OCI-LY7 (cell line): ENCODE measurements at regions not wholly inside any gene's neighbourhood (a gene's known extent, or its start where the extent isn't known, plus 50 kb on each side); places are given as distances from the start of the nearest gene placed in this dataset.

Experiments used
- BruUV-seq: library from RNA; stranded (reverse); fragments of 400-500 nt; replicated peaks from 2 replicates; lab custom pipeline; 2021; lab: Mats Ljungman, UMichigan
- CTCF ChIA-PET: fragments of 300-600 bp; sonication (Branson Sonifier 250); formaldehyde crosslinking; loops from one replicate; lab custom pipeline; 2022; ENCODE audit warnings: antibody characterized with exemption; ENCODE audit not compliant: unreplicated experiment; lab: Charles Lee
- POLR2A ChIA-PET: fragments of 300-600 bp; sonication (Branson Sonifier 250); formaldehyde crosslinking; loops from one replicate; lab custom pipeline; 2022; ENCODE audit warnings: antibody characterized with exemption; lab: Charles Lee
- DNase-seq: peaks from one replicate; pipeline ENCODE4 v3.0.0-alpha.2; 2015; ENCODE audit warnings: low spot score
- H2AFZ ChIP-seq: fragments of 200-600 bp; sonication (generic), shearing (Covaris generic); 2 replicates; pipeline ENCODE4 v1.6.1; 2014; ENCODE audit warnings: mild to moderate bottlenecking, antibody characterized with exemption, low read length, moderate library complexity
- H3K27ac ChIP-seq: fragments of 200-600 bp; sonication (generic); 2 replicates; pipeline ENCODE4 v1.5.1; 2014; ENCODE audit warnings: mixed run types, low read depth, mild to moderate bottlenecking, moderate library complexity, low read length, inconsistent platforms; ENCODE audit not compliant: poor library complexity, severe bottlenecking
- H3K36me3 ChIP-seq: fragments of 200-600 bp; sonication (generic); 2 replicates; pipeline ENCODE4 v1.6.1; 2014; ENCODE audit warnings: mild to moderate bottlenecking, antibody characterized with exemption, low read length, moderate library complexity, mixed read lengths; ENCODE audit not compliant: insufficient read depth
- H3K4me1 ChIP-seq: fragments of 200-600 bp; sonication (generic); 2 replicates; pipeline ENCODE4 v1.5.1; 2014; ENCODE audit warnings: mild to moderate bottlenecking, low read length; ENCODE audit not compliant: insufficient read depth, poor library complexity, severe bottlenecking
- H3K4me2 ChIP-seq: fragments of 200-600 bp; sonication (generic); 2 replicates; pipeline ENCODE4 v1.6.1; 2014; ENCODE audit warnings: mild to moderate bottlenecking, low read length
- H3K4me3 ChIP-seq: fragments of 200-600 bp; sonication (generic); 2 replicates; pipeline ENCODE4 v1.5.1; 2014; ENCODE audit warnings: mild to moderate bottlenecking, low read depth, low read length; ENCODE audit not compliant: poor library complexity, severe bottlenecking
- H3K79me2 ChIP-seq: fragments of 200-600 bp; sonication (generic); 2 replicates; pipeline ENCODE4 v1.6.1; 2016; ENCODE audit warnings: low read depth, mild to moderate bottlenecking, low read length, moderate library complexity, mixed read lengths; ENCODE audit not compliant: insufficient read depth
- H3K9me2 ChIP-seq: fragments of 200-600 bp; sonication (generic); 2 replicates; pipeline ENCODE4 v1.6.1; 2016; ENCODE audit warnings: mild to moderate bottlenecking, low read length, mixed read lengths; ENCODE audit not compliant: insufficient read depth
- H3K9me3 ChIP-seq: fragments of 200-600 bp; sonication (generic); 2 replicates; pipeline ENCODE4 v1.6.1; 2014; ENCODE audit warnings: mild to moderate bottlenecking, mixed run types, low read length, mixed read lengths
- H4K20me1 ChIP-seq: fragments of 200-600 bp; sonication (generic); 2 replicates; pipeline ENCODE4 v1.6.1; 2014; ENCODE audit warnings: mild to moderate bottlenecking, antibody characterized with exemption, low read length, moderate library complexity, mixed read lengths; ENCODE audit not compliant: insufficient read depth
- EZH2phosphoT487 ChIP-seq: fragments of 200-600 bp; sonication (generic); IDR thresholded peaks from 2 replicates; pipeline ENCODE4 v1.6.1; 2018; ENCODE audit warnings: low read depth, borderline replicate concordance, mild to moderate bottlenecking, mixed run types, antibody characterized with exemption, low read length, moderate library complexity, mixed read lengths
- intact Hi-C: fragments of 100-400 bp; cut with micrococcal nuclease; formaldehyde crosslinking; loops from one replicate; pipeline ENCODE4 v1.10.0; 2022; ENCODE audit not compliant: unreplicated experiment
- TF ChIP-seq, protein P1 (sequence below): fragments of 200-600 bp; sonication (generic); conservative IDR thresholded peaks from 2 replicates; pipeline ENCODE4 v1.5.1; 2014; ENCODE audit warnings: mild to moderate bottlenecking, antibody characterized with exemption, low read length, moderate library complexity, mixed read lengths

- TF ChIP-seq EZH2phosphoT487: no peak
- TF ChIP-seq, protein P1, sequence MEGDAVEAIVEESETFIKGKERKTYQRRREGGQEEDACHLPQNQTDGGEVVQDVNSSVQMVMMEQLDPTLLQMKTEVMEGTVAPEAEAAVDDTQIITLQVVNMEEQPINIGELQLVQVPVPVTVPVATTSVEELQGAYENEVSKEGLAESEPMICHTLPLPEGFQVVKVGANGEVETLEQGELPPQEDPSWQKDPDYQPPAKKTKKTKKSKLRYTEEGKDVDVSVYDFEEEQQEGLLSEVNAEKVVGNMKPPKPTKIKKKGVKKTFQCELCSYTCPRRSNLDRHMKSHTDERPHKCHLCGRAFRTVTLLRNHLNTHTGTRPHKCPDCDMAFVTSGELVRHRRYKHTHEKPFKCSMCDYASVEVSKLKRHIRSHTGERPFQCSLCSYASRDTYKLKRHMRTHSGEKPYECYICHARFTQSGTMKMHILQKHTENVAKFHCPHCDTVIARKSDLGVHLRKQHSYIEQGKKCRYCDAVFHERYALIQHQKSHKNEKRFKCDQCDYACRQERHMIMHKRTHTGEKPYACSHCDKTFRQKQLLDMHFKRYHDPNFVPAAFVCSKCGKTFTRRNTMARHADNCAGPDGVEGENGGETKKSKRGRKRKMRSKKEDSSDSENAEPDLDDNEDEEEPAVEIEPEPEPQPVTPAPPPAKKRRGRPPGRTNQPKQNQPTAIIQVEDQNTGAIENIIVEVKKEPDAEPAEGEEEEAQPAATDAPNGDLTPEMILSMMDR: no peak
- CTCF ChIA-PET: no interaction called here
- no peak for DNase-seq
- H3K4me1 ChIP-seq: peaks cover 16% of the 10 kb centered on the region
- no peaks in the 10 kb centered on the region for H3K9me3 ChIP-seq
- POLR2A ChIA-PET: interaction anchor here (0.6 kb wide), 1 partner anchor 201 kb away, joined by 3 read pairs; no protein-coding TSS in a partner anchor
- peaks cover 13% of the 10 kb centered on the region for H3K79me2 ChIP-seq
- peaks cover 8% of the 10 kb centered on the region for H4K20me1 ChIP-seq
- intact Hi-C loops: loop anchor here (10.0 kb wide), 2 partner anchors 363 to 1607 kb away; partner anchors contain the start of genes CHPF2 and ZNF783
- H3K4me3 ChIP-seq: no peak overlapping the region
- H3K9me2 ChIP-seq: no peaks in the 10 kb centered on the region
- no peak overlapping the region for H2AFZ ChIP-seq
- peaks cover under 1% of the 10 kb centered on the region; the same call in 1 of the 2 replicates for H3K36me3 ChIP-seq
- no peak overlapping the region for H3K27ac ChIP-seq
- H3K4me2 ChIP-seq: no peak overlapping the region
- no TSS peak for BruUV-seq
These were observed 130.3 kb upstream of the ZNF746 start for GRCh38 chr7:149627911-149628310.

DNA sequence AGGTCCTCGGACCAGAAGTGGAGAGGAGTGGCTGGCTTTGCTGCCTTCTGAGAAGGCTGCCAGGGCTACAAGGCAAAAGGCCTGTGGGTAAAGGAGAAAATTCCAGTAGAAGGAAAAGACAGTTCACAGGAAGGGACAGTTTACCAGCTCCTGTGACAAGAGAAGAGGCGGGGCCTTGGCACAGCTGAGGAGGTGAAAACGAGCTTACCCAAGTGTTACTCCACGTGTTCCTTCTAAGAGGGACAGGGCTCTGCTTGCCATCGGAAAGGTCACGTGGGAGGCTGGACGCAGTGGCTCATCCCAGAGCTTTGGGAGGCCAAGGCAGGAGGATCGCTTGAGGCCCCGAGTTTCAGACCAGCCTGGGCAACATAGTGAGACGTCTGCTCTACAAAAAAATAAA, 129.4 kb upstream of the ZNF746 start:
- H3K4me1 ChIP-seq: peaks cover 25% of the 10 kb centered on the region
- H3K27ac ChIP-seq: no peak overlapping the region
- intact Hi-C loops: loop anchor here (10.0 kb wide), 2 partner anchors 362 to 1608 kb away; partner anchors contain the start of genes CHPF2 and ZNF783
- ChIA-PET CTCF (no interaction called here), POLR2A (interaction anchor here (0.7 kb wide), 1 partner anchor 144 kb away, joined by 4 read pairs; no protein-coding TSS in a partner anchor)
- H4K20me1 ChIP-seq: peaks cover 17% of the 10 kb centered on the region
- H3K79me2 ChIP-seq: peaks cover 23% of the 10 kb centered on the region
- TF ChIP-seq, protein P1: no peak
- TF ChIP-seq EZH2phosphoT487: no peak
- DNase-seq: no peak
- no peaks in the 10 kb centered on the region for H3K9me2 ChIP-seq
- H3K9me3 ChIP-seq: no peaks in the 10 kb centered on the region
- H3K4me2 ChIP-seq: no peak overlapping the region
- H2AFZ ChIP-seq: no peak overlapping the region
- no TSS peak for BruUV-seq
- H3K4me3 ChIP-seq: no peak overlapping the region
- H3K36me3 ChIP-seq: peaks cover 10% of the 10 kb centered on the region; the same call in 1 of the 2 replicates

DNA sequence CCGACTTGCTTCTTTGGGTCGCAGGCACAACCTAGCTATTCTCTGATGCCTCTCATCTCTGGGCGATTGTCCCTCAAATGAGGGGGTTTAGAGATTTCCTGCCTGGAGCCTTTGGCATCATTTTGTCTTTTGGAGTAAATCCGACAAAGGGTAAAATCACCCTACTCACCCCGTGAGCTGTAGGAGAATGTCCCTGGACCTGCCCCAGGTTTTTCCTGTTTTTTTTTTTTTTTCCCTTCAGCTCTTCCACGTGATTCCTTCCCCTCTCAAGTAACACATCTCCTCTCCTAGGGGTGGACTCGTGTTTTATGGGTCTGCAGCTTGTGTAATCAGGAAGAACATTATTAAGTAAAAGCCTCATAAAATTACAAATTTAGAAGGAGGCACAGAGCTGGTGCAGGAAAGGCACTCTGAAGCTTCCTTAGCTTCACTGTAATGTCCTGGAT, 128.4 kb upstream of the ZNF746 start:
- intact Hi-C loops: loop anchor here (1.0 to 10.0 kb wide), 5 partner anchors 127 to 1609 kb away; partner anchors contain the start of genes CHPF2 and ZNF783
- H2AFZ ChIP-seq: no peak overlapping the region
- CTCF ChIA-PET: interaction anchor here (0.6 kb wide), 3 partner anchors 194 to 1334 kb away, joined by 3 to 6 read pairs (median 3); no protein-coding TSS in a partner anchor
- TF ChIP-seq, protein P1: no peak
- no peak for TF ChIP-seq EZH2phosphoT487
- no peak overlapping the region for H3K27ac ChIP-seq
- H3K4me2 ChIP-seq: no peak overlapping the region
- peaks cover 17% of the 10 kb centered on the region for H4K20me1 ChIP-seq
- H3K4me1 ChIP-seq: peaks cover 26% of the 10 kb centered on the region
- BruUV-seq: no TSS peak
- peaks cover 25% of the 10 kb centered on the region for H3K79me2 ChIP-seq
- no peaks in the 10 kb centered on the region for H3K9me3 ChIP-seq
- DNase-seq: no peak
- POLR2A ChIA-PET: interaction anchor here (0.6 to 0.9 kb wide), 5 partner anchors 9 to 205 kb away, joined by 3 to 5 read pairs (median 3); no protein-coding TSS in a partner anchor
- no peak overlapping the region for H3K4me3 ChIP-seq
- peaks cover 15% of the 10 kb centered on the region; the same call in 1 of the 2 replicates for H3K36me3 ChIP-seq
- no peaks in the 10 kb centered on the region for H3K9me2 ChIP-seq
